HG03565 (cell line): ENCODE measurements at regions not wholly inside any gene's neighbourhood (a gene's known extent, or its start where the extent isn't known, plus 50 kb on each side); places are given as distances from the start of the nearest gene placed in this dataset.
"Not testable (repeated sequence)": the region's sequence is repeated elsewhere in the genome, so short reads cannot be mapped to it uniquely, and the experiment has no call there.

Experiments used
- ATAC-seq: cut with Tn5 transposase; IDR thresholded peaks from one replicate; pipeline ENCODE4 v1.9.1; 2021; ENCODE audit warnings: mild to moderate bottlenecking, moderate library complexity; ENCODE audit not compliant: unreplicated experiment

- no peak for ATAC-seq
Observed at GRCh38 chr13:34721631-34722595, 220.2 kb upstream of the NBEA start.

GRCh38 chr13:34722922-34723321, 219.1 kb upstream of the NBEA start:
- no peak for ATAC-seq

GRCh38 chr13:34730961-34731360, 211.1 kb upstream of the NBEA start:
- ATAC-seq: no peak

DNA sequence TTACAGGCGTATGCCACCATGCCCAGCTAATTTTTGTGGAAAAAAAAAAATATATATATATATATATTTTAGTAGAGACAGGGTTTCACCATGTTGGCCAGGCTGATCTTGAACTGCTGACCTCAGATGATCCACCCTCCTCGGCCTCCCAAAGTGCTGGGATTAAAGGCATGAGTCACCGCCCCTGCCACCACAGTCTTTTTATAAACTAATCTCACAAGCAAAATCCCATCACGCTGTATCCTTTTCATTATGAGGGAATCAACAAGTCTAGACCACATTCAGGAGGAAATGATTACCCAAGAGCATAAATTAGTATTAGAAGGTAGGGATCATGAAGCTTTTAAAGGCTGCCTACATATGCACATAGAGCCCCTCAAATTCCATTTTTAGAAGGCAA, 210.6 kb upstream of the NBEA start:
- ATAC-seq: no peak

GRCh38 chr13:34733721-34734120, 208.3 kb upstream of the NBEA start:
- no peak for ATAC-seq

- ATAC-seq: no peak
Observed at GRCh38 chr13:34734932-34735331, 207.1 kb upstream of the NBEA start.

GRCh38 chr13:34738254-34738992, 203.6 kb upstream of the NBEA start:
- ATAC-seq: no peak

DNA sequence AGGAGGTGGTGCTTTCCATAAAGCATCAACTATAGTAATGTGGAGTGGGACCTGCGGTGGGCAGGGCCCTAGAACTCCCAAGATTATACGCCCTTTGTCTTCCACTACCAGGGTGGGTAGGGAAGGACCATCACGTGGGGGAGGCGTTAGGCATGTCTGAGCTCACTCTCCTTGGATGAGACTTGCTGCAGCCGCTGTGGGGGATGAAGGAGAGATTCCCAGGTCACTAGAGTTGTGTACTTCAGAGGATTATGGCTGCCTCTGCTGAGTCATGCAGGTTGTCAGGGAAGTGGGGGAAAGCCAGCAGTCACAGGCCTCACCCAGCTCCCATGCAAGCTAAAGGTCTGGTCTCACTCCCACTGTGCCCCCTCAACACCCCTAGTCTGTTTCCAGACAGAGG, 195.0 kb upstream of the NBEA start:
- not testable (repeated sequence) for ATAC-seq

GRCh38 chr13:34747507-34747906, 194.6 kb upstream of the NBEA start:
- ATAC-seq: no peak

DNA sequence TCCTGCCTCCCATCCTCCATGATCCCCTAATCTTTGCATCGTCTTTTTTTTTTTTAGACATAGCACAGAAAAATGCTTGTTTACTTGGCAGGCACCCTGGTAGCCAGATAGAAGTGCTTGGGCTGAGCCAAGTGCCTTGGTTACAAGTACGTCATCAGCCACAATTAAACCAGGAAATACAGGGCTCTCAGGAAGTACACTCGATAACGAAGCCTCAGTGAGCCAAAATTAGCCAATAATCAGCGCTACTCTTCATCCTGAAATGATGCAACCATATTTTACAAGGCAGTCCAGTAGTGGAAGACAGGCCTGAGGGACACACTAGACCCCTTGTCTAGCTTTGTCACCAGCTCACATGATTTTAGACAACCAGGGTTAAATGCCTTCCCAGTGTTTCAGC, 194.0 kb upstream of the NBEA start:
- no peak for ATAC-seq

GRCh38 chr13:34748596-34748995, 193.5 kb upstream of the NBEA start:
- ATAC-seq: no peak

GRCh38 chr13:34749046-34749445, 193.0 kb upstream of the NBEA start:
- ATAC-seq: no peak

- peak; percentile 33 for ATAC-seq
Observed at GRCh38 chr13:34750078-34750931, 191.8 kb upstream of the NBEA start.

- peak; percentile 29 for ATAC-seq
Observed at GRCh38 chr13:34751044-34751443, 191.0 kb upstream of the NBEA start.

GRCh38 chr13:34751492-34751891, 190.6 kb upstream of the NBEA start:
- ATAC-seq: peak; percentile 36

GRCh38 chr13:34752283-34752960, 189.6 kb upstream of the NBEA start:
- no peak for ATAC-seq

DNA sequence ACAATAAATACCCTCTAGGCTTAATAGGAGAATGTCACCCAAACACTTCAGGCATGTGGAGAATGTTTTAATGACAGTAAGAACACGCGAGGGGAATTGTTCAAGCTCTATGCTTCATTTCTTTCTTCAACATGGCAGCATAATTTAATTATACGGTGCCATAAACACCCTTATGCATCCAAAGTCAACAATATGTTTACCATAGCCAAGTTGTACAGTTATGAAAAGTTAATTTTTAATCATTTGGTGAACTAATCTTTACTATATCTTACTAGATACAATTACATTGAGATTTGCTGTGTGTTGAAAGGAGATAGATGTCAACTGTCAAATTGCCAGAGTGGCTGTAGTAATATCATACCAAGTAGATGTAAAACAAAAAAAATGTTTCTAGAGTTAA, 185.9 kb upstream of the NBEA start:
- no peak for ATAC-seq

- ATAC-seq: no peak
Observed at GRCh38 chr13:34756572-34756971, 185.5 kb upstream of the NBEA start.

GRCh38 chr13:34757441-34757840, 184.6 kb upstream of the NBEA start:
- no peak for ATAC-seq

DNA sequence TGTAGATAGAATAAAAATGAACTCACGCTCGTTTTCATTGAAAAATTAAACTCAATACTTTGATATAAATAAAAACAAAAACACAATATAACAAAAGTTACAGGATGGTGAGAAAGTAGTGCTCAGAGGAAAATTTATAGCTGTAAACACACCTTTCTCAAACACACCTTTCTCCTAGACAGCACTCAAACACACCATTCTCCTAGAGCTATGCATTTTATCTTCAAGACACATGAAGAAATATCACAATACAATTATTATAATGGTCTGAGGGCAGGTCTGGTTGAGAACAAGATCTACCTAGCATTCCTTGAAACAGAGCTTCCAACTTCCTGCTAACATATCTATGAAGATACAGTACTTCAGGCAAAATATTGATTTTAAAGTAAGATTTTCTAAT, 183.4 kb upstream of the NBEA start:
- ATAC-seq: no peak

GRCh38 chr13:34762312-34762711, 179.8 kb upstream of the NBEA start:
- no peak for ATAC-seq
